B cell (primary cell): ENCODE measurements at regions not wholly inside any gene's neighbourhood (a gene's known extent, or its start where the extent isn't known, plus 50 kb on each side); places are given as distances from the start of the nearest gene placed in this dataset.

Source experiments
- ATAC-seq: fragments of 200-7000 bp; cut with Tn5 transposase; one replicate; pipeline ENCODE4 v1.10.0; 2021; ENCODE audit warnings: low read depth, mild to moderate bottlenecking, moderate number of reproducible peaks, moderate library complexity
- CTCF ChIA-PET: fragments of 350-600 bp; sonication (Branson Sonifier 250); formaldehyde crosslinking; loops from one replicate; lab custom pipeline; 2021; ENCODE audit warnings: antibody characterized with exemption, inconsistent platforms; lab: Charles Lee
- POLR2A ChIA-PET: fragments of 350-600 bp; sonication (Branson Sonifier 250); formaldehyde crosslinking; loops from one replicate; lab custom pipeline; 2021; ENCODE audit warnings: antibody characterized with exemption; lab: Charles Lee
- DNase-seq: peaks from one replicate; pipeline ENCODE4 v3.0.0; 2013
- H2AFZ ChIP-seq: 2 replicates; pipeline ENCODE4 v1.6.1; 2012; ENCODE audit warnings: mild to moderate bottlenecking, low read depth, low read length; ENCODE audit not compliant: insufficient read depth, poor library complexity, severe bottlenecking
- H3K27ac ChIP-seq, 2 donors: 1 replicate in 1 of 2; 2 replicates in 1 of 2; pipeline ENCODE4 v1.5.1; 2012 to 2013; ENCODE audit warnings: low read length in 2 of 2, mild to moderate bottlenecking in 2 of 2, moderate library complexity in 1 of 2
- H3K27me3 ChIP-seq, 4 experiments: fragments of 200-600 bp in 1 of 4; sonication (generic) in 1 of 4; replicated peaks in 1 of 4; 1 replicate in 2 of 4; 2 replicates in 2 of 4; pipeline versions ENCODE4 v1.6.1 to v1.7.0; 2013 to 2016; ENCODE audit warnings: low read length in 3 of 4, mild to moderate bottlenecking in 2 of 4, mixed read lengths in 1 of 4, moderate library complexity in 1 of 4; ENCODE audit not compliant: insufficient read depth in 4 of 4, control insufficient read depth in 3 of 4; ENCODE audit errors: control extremely low read depth in 1 of 4
- H3K36me3 ChIP-seq, 2 experiments: replicated peaks in 1 of 2; 1 replicate in 1 of 2; 2 replicates in 1 of 2; pipeline versions ENCODE4 v1.6.1 to v1.7.1; 2013; ENCODE audit warnings: low read length in 1 of 2; ENCODE audit not compliant: insufficient read depth in 2 of 2, control insufficient read depth in 1 of 2; ENCODE audit errors: control extremely low read depth in 1 of 2, extremely low read depth in 1 of 2
- H3K4me1 ChIP-seq, 2 donors: fragments of 200-600 bp in 1 of 2; sonication (generic) in 1 of 2; 1 replicate in 1 of 2; 2 replicates in 1 of 2; pipeline versions ENCODE4 v1.5.1 to v1.6.1; 2013 to 2017; ENCODE audit warnings: low read length in 2 of 2; ENCODE audit not compliant: control insufficient read depth in 2 of 2, insufficient read depth in 2 of 2
- H3K4me2 ChIP-seq: replicated peaks from 2 replicates; pipeline ENCODE3; 2012; ENCODE audit warnings: mild to moderate bottlenecking, low read depth, low read length; ENCODE audit not compliant: poor library complexity, severe bottlenecking
- H3K4me3 ChIP-seq, 5 experiments: fragments of 200-600 bp in 1 of 5; sonication (generic) in 1 of 5; 1 replicate in 3 of 5; 2 replicates in 2 of 5; pipeline versions ENCODE4 v1.5.1 to v1.7.0; 2011 to 2016; ENCODE audit warnings: low read length in 4 of 5, mild to moderate bottlenecking in 4 of 5, low read depth in 2 of 5, control low read depth in 1 of 5, moderate library complexity in 1 of 5; ENCODE audit not compliant: insufficient read depth in 1 of 5; ENCODE audit errors: control extremely low read depth in 1 of 5, extremely low read depth in 1 of 5
- H3K79me2 ChIP-seq: fragments of 200-600 bp; sonication (generic); one replicate; pipeline ENCODE4 v1.6.0; 2016; ENCODE audit warnings: low read length; ENCODE audit not compliant: control insufficient read depth, insufficient read depth
- H3K9ac ChIP-seq: fragments of 200-600 bp; sonication (generic); 2 replicates; pipeline ENCODE4 v1.6.1; 2017; ENCODE audit warnings: mild to moderate bottlenecking, low read length, moderate library complexity
- H3K9me3 ChIP-seq, 3 donors: one replicate each; pipeline versions ENCODE4 v1.6.1 to v1.7.1; 2013; ENCODE audit warnings: low read length in 2 of 3; ENCODE audit not compliant: control insufficient read depth in 2 of 3, insufficient read depth in 1 of 3; ENCODE audit errors: control extremely low read depth in 1 of 3
- H4K20me1 ChIP-seq: 2 replicates; pipeline ENCODE4 v1.6.0; 2012; ENCODE audit warnings: mild to moderate bottlenecking, low read length; ENCODE audit not compliant: insufficient read depth, control insufficient read depth, poor library complexity, severe bottlenecking
- H3K27ac Mint-ChIP-seq: one replicate; pipeline ENCODE4 v1.8.0; 2021; ENCODE audit warnings: mixed read lengths
- H3K27me3 Mint-ChIP-seq: one replicate; pipeline ENCODE4 v1.8.0; 2021; ENCODE audit warnings: mixed read lengths
- H3K4me1 Mint-ChIP-seq: one replicate; pipeline ENCODE4 v1.8.0; 2021; ENCODE audit warnings: mixed read lengths
- H3K4me3 Mint-ChIP-seq: one replicate; pipeline ENCODE4 v1.8.0; 2021; ENCODE audit warnings: mixed read lengths
- H3K9me3 Mint-ChIP-seq: one replicate; pipeline ENCODE4 v1.8.0; 2022; ENCODE audit warnings: mixed read lengths; ENCODE audit not compliant: insufficient read depth
- EZH2 ChIP-seq: IDR thresholded peaks from 2 replicates; pipeline ENCODE4 v1.6.1; 2012; ENCODE audit warnings: borderline replicate concordance, low read depth, mild to moderate bottlenecking, moderate library complexity, low read length; ENCODE audit not compliant: insufficient read depth, poor library complexity, severe bottlenecking
- WGBS: methylation state at CpG from one replicate; pipeline ENCODE4 v1.1.5; 2013; ENCODE audit warnings: missing lambda C conversion rate; ENCODE audit not compliant: insufficient coverage; 5-methylcytosine and 5-hydroxymethylcytosine counted together
- intact Hi-C: fragments of 100-400 bp; cut with micrococcal nuclease; formaldehyde crosslinking; loops from one replicate; pipeline ENCODE4 v1.10.0; 2022
- TF ChIP-seq, protein P1 (sequence below): fragments of 200-600 bp; IDR thresholded peaks from one replicate; pipeline ENCODE4 v1.8.0; 2022; ENCODE audit warnings: antibody characterized with exemption, mild to moderate bottlenecking

DNA sequence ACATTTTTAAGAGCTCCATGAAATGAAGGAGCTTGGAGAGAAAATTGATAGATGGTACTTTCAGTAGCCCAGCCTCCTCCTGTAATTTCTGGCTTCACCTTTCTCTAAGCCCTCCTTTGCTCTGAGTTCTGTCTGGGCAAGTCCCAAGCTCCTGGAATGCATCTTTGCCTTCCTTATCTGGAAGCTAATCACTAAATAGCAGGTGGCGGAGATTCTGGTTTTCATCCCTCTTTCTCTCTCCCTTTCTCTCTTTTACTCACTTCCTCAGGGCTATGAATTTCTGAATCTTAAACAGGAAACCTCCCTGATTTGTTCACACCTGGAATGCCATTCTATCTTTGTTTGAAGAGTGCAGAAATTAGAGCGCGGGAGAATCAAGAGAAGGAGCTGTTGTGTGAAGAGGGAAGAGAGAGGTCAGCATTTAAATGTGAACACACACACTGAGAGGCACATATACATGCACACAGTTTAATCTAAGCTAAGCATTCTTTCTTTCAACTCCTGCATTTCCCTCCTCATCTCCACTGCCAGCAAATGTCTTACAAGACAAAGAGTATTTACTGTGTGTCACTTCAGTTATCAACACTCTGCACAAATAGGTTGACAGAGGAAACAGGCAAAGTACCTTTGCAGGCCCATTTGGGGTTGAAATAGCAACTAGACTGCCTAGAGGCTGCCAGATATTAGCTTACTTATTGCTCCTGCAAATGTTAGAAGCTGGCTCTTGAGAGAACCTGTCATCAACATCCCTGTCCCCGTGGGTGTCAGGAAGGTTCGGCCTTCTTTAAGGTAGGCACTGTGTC lies 199.4 kb upstream of the CAMK1G start:
- Histone ChIP-seq H3K36me3 (no peaks in the 10 kb centered on the region), H4K20me1 (no peaks in the 10 kb centered on the region), H3K9ac (no peak overlapping the region), H3K4me2 (no peak overlapping the region), H3K4me3 (no peak overlapping the region), H3K27ac (no peak overlapping the region), H3K4me1 (no peaks in the 10 kb centered on the region), H2AFZ (no peak overlapping the region), H3K79me2 (no peaks in the 10 kb centered on the region), H3K27me3 (no peaks in the 10 kb centered on the region), H3K9me3 (no peaks in the 10 kb centered on the region)
- no peaks in the 10 kb centered on the region for H3K9me3 Mint-ChIP-seq
- H3K27ac Mint-ChIP-seq, result no peak overlapping the region
- ChIA-PET CTCF (interaction anchor here (1.1 kb wide), 1 partner anchor 12 kb away, joined by 3 read pairs; no protein-coding TSS in a partner anchor), POLR2A (no interaction called here)
- TF ChIP-seq, protein P1, sequence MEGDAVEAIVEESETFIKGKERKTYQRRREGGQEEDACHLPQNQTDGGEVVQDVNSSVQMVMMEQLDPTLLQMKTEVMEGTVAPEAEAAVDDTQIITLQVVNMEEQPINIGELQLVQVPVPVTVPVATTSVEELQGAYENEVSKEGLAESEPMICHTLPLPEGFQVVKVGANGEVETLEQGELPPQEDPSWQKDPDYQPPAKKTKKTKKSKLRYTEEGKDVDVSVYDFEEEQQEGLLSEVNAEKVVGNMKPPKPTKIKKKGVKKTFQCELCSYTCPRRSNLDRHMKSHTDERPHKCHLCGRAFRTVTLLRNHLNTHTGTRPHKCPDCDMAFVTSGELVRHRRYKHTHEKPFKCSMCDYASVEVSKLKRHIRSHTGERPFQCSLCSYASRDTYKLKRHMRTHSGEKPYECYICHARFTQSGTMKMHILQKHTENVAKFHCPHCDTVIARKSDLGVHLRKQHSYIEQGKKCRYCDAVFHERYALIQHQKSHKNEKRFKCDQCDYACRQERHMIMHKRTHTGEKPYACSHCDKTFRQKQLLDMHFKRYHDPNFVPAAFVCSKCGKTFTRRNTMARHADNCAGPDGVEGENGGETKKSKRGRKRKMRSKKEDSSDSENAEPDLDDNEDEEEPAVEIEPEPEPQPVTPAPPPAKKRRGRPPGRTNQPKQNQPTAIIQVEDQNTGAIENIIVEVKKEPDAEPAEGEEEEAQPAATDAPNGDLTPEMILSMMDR, result no peak
- no peak for TF ChIP-seq EZH2
- no peak for DNase-seq
- no peak overlapping the region for H3K4me3 Mint-ChIP-seq
- intact Hi-C loops, result no loop called here
- H3K27me3 Mint-ChIP-seq, result no peaks in the 10 kb centered on the region
- 73% methylated on average over 3 of the region's 5 CpGs for WGBS
- ATAC-seq, result no peak
- no peaks in the 10 kb centered on the region for H3K4me1 Mint-ChIP-seq
